ENCODE measurements at regions not wholly inside any gene's neighbourhood (a gene's known extent, or its start where the extent isn't known, plus 50 kb on each side); places are given as distances from the start of the nearest gene placed in this dataset.

DNA sequence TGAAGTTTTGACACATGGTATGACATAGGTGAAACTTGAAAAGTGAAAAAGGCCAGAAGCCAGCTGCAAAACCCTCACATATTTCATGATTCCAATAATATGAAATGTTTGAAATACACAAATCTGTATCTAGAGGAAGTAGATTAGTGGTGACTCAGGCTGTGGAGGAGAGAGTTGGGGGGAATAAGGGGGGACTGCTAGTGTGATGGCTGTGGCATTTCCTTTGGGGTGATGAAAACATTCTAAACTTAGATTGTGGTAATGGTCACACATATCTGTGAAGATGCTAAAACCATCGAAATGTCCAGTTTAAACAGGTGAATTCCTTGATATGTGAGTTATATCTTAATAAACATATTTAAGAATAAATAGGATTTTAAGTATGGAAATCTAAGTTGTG is 343.5 kb upstream of the SFRP2 start:
- H3K27me3 Mint-ChIP-seq, result no peaks in the 10 kb centered on the region
- no peak overlapping the region for H3K27ac Mint-ChIP-seq
- TF ChIP-seq, protein P1, sequence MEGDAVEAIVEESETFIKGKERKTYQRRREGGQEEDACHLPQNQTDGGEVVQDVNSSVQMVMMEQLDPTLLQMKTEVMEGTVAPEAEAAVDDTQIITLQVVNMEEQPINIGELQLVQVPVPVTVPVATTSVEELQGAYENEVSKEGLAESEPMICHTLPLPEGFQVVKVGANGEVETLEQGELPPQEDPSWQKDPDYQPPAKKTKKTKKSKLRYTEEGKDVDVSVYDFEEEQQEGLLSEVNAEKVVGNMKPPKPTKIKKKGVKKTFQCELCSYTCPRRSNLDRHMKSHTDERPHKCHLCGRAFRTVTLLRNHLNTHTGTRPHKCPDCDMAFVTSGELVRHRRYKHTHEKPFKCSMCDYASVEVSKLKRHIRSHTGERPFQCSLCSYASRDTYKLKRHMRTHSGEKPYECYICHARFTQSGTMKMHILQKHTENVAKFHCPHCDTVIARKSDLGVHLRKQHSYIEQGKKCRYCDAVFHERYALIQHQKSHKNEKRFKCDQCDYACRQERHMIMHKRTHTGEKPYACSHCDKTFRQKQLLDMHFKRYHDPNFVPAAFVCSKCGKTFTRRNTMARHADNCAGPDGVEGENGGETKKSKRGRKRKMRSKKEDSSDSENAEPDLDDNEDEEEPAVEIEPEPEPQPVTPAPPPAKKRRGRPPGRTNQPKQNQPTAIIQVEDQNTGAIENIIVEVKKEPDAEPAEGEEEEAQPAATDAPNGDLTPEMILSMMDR (IDR thresholded peaks at IDR 0.05; ENCODE audit: unreplicated experiment), result no peak
- no peak overlapping the region for H3K4me3 Mint-ChIP-seq (ENCODE audit: low read depth)
- no peak for DNase-seq (ENCODE audit: low spot score, unreplicated experiment)
- no peaks in the 10 kb centered on the region for H3K4me1 Mint-ChIP-seq (ENCODE audit: low read depth)
- H3K36me3 Mint-ChIP-seq (ENCODE audit: insufficient read depth), result no peaks in the 10 kb centered on the region
- no peaks in the 10 kb centered on the region for H3K9me3 Mint-ChIP-seq (ENCODE audit: low read depth)

DNA sequence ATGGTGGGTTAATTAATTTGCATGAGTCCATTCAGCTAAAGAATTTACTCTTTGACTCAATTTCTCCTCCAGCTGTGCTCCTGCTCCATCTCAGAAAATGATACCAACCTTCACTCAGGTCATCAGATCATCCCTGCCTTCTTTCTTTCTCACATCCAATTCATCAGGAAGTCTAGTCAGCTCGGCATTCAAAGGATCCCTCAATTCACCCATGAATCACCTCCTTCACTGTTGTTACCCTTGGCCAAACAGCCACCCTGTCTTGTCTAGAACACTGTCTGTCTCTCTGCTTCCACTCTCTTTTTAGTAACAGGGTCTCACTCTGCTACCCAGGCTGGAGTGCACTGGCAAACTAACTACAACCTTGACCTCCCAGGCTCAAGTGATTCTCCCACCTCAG is 337.4 kb upstream of the SFRP2 start:
- H3K27ac Mint-ChIP-seq, result no peak overlapping the region
- H3K27me3 Mint-ChIP-seq, result no peaks in the 10 kb centered on the region
- DNase-seq (ENCODE audit: low spot score, unreplicated experiment), result no peak
- H3K36me3 Mint-ChIP-seq (ENCODE audit: insufficient read depth), result no peaks in the 10 kb centered on the region
- no peaks in the 10 kb centered on the region for H3K4me1 Mint-ChIP-seq (ENCODE audit: low read depth)
- no peaks in the 10 kb centered on the region for H3K9me3 Mint-ChIP-seq (ENCODE audit: low read depth)
- no peak overlapping the region for H3K4me3 Mint-ChIP-seq (ENCODE audit: low read depth)
- TF ChIP-seq, protein P1 (IDR thresholded peaks at IDR 0.05; ENCODE audit: unreplicated experiment), result no peak

- H3K4me3 Mint-ChIP-seq (ENCODE audit: low read depth), result no peak overlapping the region
- H3K27ac Mint-ChIP-seq, result no peak overlapping the region
Measured at GRCh38 chr4:154125340-154125739, 336.5 kb upstream of the SFRP2 start.

DNA sequence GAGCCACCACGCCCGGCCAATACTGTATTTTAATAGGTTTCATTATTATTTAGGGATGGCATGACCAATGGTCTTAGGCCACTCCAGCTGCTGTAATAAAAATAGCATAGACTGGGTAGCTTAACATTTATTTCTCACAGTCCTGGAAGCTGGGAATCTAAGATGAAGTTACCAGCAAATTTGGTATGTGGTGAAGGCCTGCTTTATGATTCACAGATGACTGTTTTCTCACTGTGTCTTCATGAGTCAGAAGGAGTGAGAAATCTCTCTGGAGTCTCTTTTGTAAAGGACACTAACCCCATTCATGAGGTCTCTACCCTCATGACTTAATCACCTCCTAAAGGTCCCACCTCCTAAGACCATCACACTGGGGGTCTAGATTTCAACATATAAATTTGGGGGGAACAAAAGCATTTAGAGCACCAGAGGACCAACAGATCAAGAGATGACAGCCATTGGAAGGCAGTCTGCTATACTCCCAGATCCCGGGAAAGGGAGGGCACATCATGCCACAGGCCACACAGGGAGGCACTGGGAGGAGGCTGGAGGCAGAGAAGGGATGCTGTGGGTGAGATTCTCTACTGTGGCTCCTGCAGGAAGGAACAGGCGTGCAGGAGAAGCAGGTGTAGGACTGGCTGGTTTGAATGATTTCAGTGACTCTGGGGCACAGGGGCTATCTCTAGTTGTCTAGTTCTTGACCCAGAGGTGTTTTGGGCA is 335.8 kb upstream of the SFRP2 start:
- no peak overlapping the region for H3K27ac Mint-ChIP-seq
- no peaks in the 10 kb centered on the region for H3K4me1 Mint-ChIP-seq (ENCODE audit: low read depth)
- H3K4me3 Mint-ChIP-seq (ENCODE audit: low read depth), result no peak overlapping the region
- no peaks in the 10 kb centered on the region for H3K36me3 Mint-ChIP-seq (ENCODE audit: insufficient read depth)
- H3K9me3 Mint-ChIP-seq (ENCODE audit: low read depth), result no peaks in the 10 kb centered on the region
- DNase-seq (ENCODE audit: low spot score, unreplicated experiment), result no peak
- TF ChIP-seq, protein P1 (IDR thresholded peaks at IDR 0.05; ENCODE audit: unreplicated experiment), result no peak
- H3K27me3 Mint-ChIP-seq, result no peaks in the 10 kb centered on the region

More at GRCh38 chr4:154125340-154125739, 336.5 kb upstream of the SFRP2 start:
- Mint-ChIP-seq H3K36me3 (ENCODE audit: insufficient read depth) (no peaks in the 10 kb centered on the region), H3K9me3 (ENCODE audit: low read depth) (no peaks in the 10 kb centered on the region), H3K4me1 (ENCODE audit: low read depth) (no peaks in the 10 kb centered on the region), H3K27me3 (no peaks in the 10 kb centered on the region)
- DNase-seq (ENCODE audit: low spot score, unreplicated experiment), result no peak
- TF ChIP-seq, protein P1 (IDR thresholded peaks at IDR 0.05; ENCODE audit: unreplicated experiment), result no peak

DNA sequence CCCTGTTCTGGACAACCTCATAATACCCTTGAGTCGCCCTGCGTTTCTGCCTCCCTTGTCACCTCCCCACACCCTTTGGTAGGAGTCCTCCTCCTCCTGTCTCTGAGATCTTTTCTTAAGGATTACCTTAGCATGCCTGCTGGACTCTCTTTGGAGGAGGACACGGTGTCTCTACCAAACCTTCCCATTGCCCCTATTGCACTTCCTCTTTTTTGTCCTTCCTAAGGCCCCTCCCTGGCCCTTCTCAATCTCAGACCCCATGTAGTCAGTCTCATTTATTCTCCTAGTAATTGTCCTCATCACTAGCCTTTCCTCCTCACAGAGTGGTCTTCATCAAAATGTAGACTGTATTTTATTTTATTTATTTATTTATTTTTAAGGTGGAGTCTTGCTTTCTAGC is 335.0 kb upstream of the SFRP2 start:
- no peaks in the 10 kb centered on the region for H3K4me1 Mint-ChIP-seq (ENCODE audit: low read depth)
- DNase-seq (ENCODE audit: low spot score, unreplicated experiment), result no peak
- H3K36me3 Mint-ChIP-seq (ENCODE audit: insufficient read depth), result no peaks in the 10 kb centered on the region
- H3K27me3 Mint-ChIP-seq, result no peaks in the 10 kb centered on the region
- TF ChIP-seq, protein P1 (IDR thresholded peaks at IDR 0.05; ENCODE audit: unreplicated experiment), result no peak
- no peaks in the 10 kb centered on the region for H3K9me3 Mint-ChIP-seq (ENCODE audit: low read depth)
- no peak overlapping the region for H3K27ac Mint-ChIP-seq
- no peak overlapping the region for H3K4me3 Mint-ChIP-seq (ENCODE audit: low read depth)
